KG1 (cell line): ENCODE measurements at regions not wholly inside any gene's neighbourhood (a gene's known extent, or its start where the extent isn't known, plus 50 kb on each side); places are given as distances from the start of the nearest gene placed in this dataset.

Experiments used
- DNase-seq: peaks from one replicate; lab custom pipeline; 2025; lab: John Stamatoyannopoulos, UW

GRCh38 chr16:17590711-17591654 lies 120.2 kb upstream of the XYLT1 start:
- DNase-seq = no peak

GRCh38 chr16:17589898-17590297 lies 119.1 kb upstream of the XYLT1 start:
- DNase-seq = no peak

- no peak for DNase-seq
These were observed 114.8 kb upstream of the XYLT1 start for GRCh38 chr16:17585449-17586074.

GRCh38 chr16:17578981-17579874 lies 108.5 kb upstream of the XYLT1 start:
- DNase-seq = peak; percentile 43

- no peak for DNase-seq
These were observed 103.5 kb upstream of the XYLT1 start for GRCh38 chr16:17574256-17574655.

- DNase-seq = no peak
These were observed 101.4 kb upstream of the XYLT1 start for GRCh38 chr16:17572145-17572544.

- DNase-seq = no peak
These were observed 100.8 kb upstream of the XYLT1 start for GRCh38 chr16:17571499-17572093.

- no peak for DNase-seq
These were observed 97.5 kb upstream of the XYLT1 start for GRCh38 chr16:17568239-17568638.

GRCh38 chr16:17567455-17567854 lies 96.7 kb upstream of the XYLT1 start:
- DNase-seq = no peak

GRCh38 chr16:17566656-17567450 lies 96.1 kb upstream of the XYLT1 start:
- DNase-seq = no peak

- DNase-seq = no peak
These were observed 95.3 kb upstream of the XYLT1 start for GRCh38 chr16:17566075-17566474.

GRCh38 chr16:17565605-17566004 lies 94.8 kb upstream of the XYLT1 start:
- DNase-seq = no peak

GRCh38 chr16:17564856-17565255 lies 94.1 kb upstream of the XYLT1 start:
- no peak for DNase-seq

- no peak for DNase-seq
These were observed 92.7 kb upstream of the XYLT1 start for GRCh38 chr16:17563323-17564091.

GRCh38 chr16:17561056-17561455 lies 90.3 kb upstream of the XYLT1 start:
- no peak for DNase-seq

- no peak for DNase-seq
These were observed 89.8 kb upstream of the XYLT1 start for GRCh38 chr16:17560548-17560947.

GRCh38 chr16:17559394-17559793 lies 88.6 kb upstream of the XYLT1 start:
- no peak for DNase-seq

GRCh38 chr16:17557949-17558348 lies 87.2 kb upstream of the XYLT1 start:
- no peak for DNase-seq

GRCh38 chr16:17557480-17557879 lies 86.7 kb upstream of the XYLT1 start:
- no peak for DNase-seq
